ENCODE measurements at regions not wholly inside any gene's neighbourhood (a gene's known extent, or its start where the extent isn't known, plus 50 kb on each side); places are given as distances from the start of the nearest gene placed in this dataset.

DNA sequence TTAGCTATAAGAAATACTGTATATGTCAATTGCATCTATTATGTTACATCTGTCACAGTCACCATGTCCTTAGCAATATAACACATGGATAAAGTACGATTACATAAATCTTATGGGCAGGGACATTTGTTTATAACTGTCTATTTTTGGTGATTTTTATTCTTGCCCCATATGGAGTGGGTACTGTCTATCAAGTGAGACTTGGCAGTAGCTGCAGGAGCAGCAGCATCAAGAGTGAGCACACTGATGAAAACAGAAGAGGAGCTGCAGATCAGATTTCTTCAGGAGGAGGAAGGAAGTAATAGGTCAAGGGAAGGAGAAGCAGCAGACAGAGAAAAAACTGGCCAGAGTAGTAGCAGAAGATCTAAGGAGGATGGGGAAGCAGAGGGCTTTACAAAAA lies 516.7 kb downstream of the C6orf118 start:
- H2BK20ac ChIP-seq (ENCODE audit: low read depth, low read length, poor library complexity, severe bottlenecking), result no peak overlapping the region
- H3K23me2 ChIP-seq (ENCODE audit: insufficient read length, low read depth, low read length, poor library complexity, severe bottlenecking), result no peaks in the 10 kb centered on the region
- no peak overlapping the region for H2BK120ac ChIP-seq (ENCODE audit: low read depth, low read length, poor library complexity, severe bottlenecking)
- H3K36me3 Mint-ChIP-seq (ENCODE audit: insufficient read depth in 1 of 3, low read depth in 3 of 3), result peaks cover 3 to 21% (median 7%) of the 10 kb centered on the region in 3 experiments; a peak in 6 of 7 replicates
- H3K56ac ChIP-seq (ENCODE audit: insufficient read length, low read depth, low read length), result no peak overlapping the region
- no peak overlapping the region for H3K27ac ChIP-seq (ENCODE audit: insufficient read length, low read depth, low read length)
- no peaks in the 10 kb centered on the region for H4K20me1 ChIP-seq (ENCODE audit: control insufficient read depth, insufficient read depth, insufficient read length)
- H3K9ac ChIP-seq (ENCODE audit: extremely low read depth, insufficient read length, low read length), result no peak overlapping the region
- no peaks in the 10 kb centered on the region for H3K4me1 Mint-ChIP-seq
- no peak for DNase-seq
- no peak overlapping the region for H3K4me2 ChIP-seq (ENCODE audit: insufficient read depth, insufficient read length, low read length)
- TF ChIP-seq, protein P1, sequence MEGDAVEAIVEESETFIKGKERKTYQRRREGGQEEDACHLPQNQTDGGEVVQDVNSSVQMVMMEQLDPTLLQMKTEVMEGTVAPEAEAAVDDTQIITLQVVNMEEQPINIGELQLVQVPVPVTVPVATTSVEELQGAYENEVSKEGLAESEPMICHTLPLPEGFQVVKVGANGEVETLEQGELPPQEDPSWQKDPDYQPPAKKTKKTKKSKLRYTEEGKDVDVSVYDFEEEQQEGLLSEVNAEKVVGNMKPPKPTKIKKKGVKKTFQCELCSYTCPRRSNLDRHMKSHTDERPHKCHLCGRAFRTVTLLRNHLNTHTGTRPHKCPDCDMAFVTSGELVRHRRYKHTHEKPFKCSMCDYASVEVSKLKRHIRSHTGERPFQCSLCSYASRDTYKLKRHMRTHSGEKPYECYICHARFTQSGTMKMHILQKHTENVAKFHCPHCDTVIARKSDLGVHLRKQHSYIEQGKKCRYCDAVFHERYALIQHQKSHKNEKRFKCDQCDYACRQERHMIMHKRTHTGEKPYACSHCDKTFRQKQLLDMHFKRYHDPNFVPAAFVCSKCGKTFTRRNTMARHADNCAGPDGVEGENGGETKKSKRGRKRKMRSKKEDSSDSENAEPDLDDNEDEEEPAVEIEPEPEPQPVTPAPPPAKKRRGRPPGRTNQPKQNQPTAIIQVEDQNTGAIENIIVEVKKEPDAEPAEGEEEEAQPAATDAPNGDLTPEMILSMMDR (conservative IDR thresholded peaks at IDR 0.05), result no peak
- H2AFZ ChIP-seq (ENCODE audit: low read length), result no peak overlapping the region
- H3K27ac Mint-ChIP-seq, result no peak overlapping the region
- no peak overlapping the region for H3K14ac ChIP-seq (ENCODE audit: insufficient read depth, low read length)
- H3K79me1 ChIP-seq (ENCODE audit: insufficient read depth, low read depth, low read length, poor library complexity, severe bottlenecking), result no peaks in the 10 kb centered on the region
- no peak overlapping the region for H3K23ac ChIP-seq (ENCODE audit: insufficient read length, low read depth, low read length)
- H3K9me3 ChIP-seq (ENCODE audit: control insufficient read depth, low read depth, low read length), result no peaks in the 10 kb centered on the region
- no peaks in the 10 kb centered on the region for H3K79me2 ChIP-seq (ENCODE audit: insufficient read depth, low read length)
- H3K27me3 Mint-ChIP-seq (ENCODE audit: low read depth), result no peaks in the 10 kb centered on the region
- no peak overlapping the region for H2BK15ac ChIP-seq (ENCODE audit: low read depth, low read length)
- H3K4me3 Mint-ChIP-seq, result no peak overlapping the region
- H3K4ac ChIP-seq (ENCODE audit: low read depth, low read length), result no peak overlapping the region
- H3K27me3 ChIP-seq (ENCODE audit: insufficient read depth, low read length), result no peaks in the 10 kb centered on the region
- H4K91ac ChIP-seq (ENCODE audit: insufficient read length, low read depth, low read length), result no peak overlapping the region
- H3K9me3 Mint-ChIP-seq, result peaks cover 8 to 11% of the 10 kb centered on the region in 2 experiments
- H4K8ac ChIP-seq (replicated peaks; ENCODE audit: insufficient read length, low read depth, low read length), result no peak overlapping the region
- no peak overlapping the region for H3T11ph ChIP-seq (ENCODE audit: low read length)
- H3K18ac ChIP-seq (ENCODE audit: insufficient read length, low read depth, low read length), result no peak overlapping the region
- no peak overlapping the region for H4K5ac ChIP-seq (ENCODE audit: insufficient read length, low read depth, low read length)
- no CpG with 5 or more reads among the region's 1 CpG for WGBS (ENCODE audit: extremely low coverage, insufficient read length, low lambda C conversion rate)
- H2BK5ac ChIP-seq (ENCODE audit: insufficient read length, low read length), result no peak overlapping the region
- H2BK12ac ChIP-seq (ENCODE audit: insufficient read length, low read depth, low read length), result no peak overlapping the region
- H2AK5ac ChIP-seq (ENCODE audit: insufficient read length, low read length), result no peak overlapping the region
- no peaks in the 10 kb centered on the region for H3K4me1 ChIP-seq (ENCODE audit: insufficient read depth, low read length)

All from H9 (cell line).